ENCODE measurements at regions not wholly inside any gene's neighbourhood (a gene's known extent, or its start where the extent isn't known, plus 50 kb on each side); places are given as distances from the start of the nearest gene placed in this dataset.
"Not testable (repeated sequence)": the region's sequence is repeated elsewhere in the genome, so short reads cannot be mapped to it uniquely, and the experiment has no call there.

GRCh38 chr9:29038332-29038731, 1465.1 kb upstream of the C9orf72 start:
- in situ Hi-C loops (cut with HindIII; ENCODE audit: low sequenced_read_pairs): no loop called here

GRCh38 chr9:29039258-29039657, 1466.0 kb upstream of the C9orf72 start:
- in situ Hi-C loops (cut with HindIII; ENCODE audit: low sequenced_read_pairs): no loop called here

GRCh38 chr9:29043072-29043471, 1469.8 kb upstream of the C9orf72 start:
- in situ Hi-C loops (cut with HindIII; ENCODE audit: low sequenced_read_pairs): no loop called here

GRCh38 chr9:29044959-29045358, 1471.7 kb upstream of the C9orf72 start:
- in situ Hi-C loops (cut with HindIII; ENCODE audit: low sequenced_read_pairs): no loop called here

GRCh38 chr9:29060041-29060440, 1486.8 kb upstream of the C9orf72 start:
- in situ Hi-C loops (cut with HindIII; ENCODE audit: low sequenced_read_pairs): no loop called here

- in situ Hi-C loops (cut with HindIII; ENCODE audit: low sequenced_read_pairs): no loop called here
These were observed 1489.2 kb upstream of the C9orf72 start for GRCh38 chr9:29062446-29062845.

GRCh38 chr9:29063031-29063430, 1489.8 kb upstream of the C9orf72 start:
- in situ Hi-C loops (cut with HindIII; ENCODE audit: low sequenced_read_pairs): no loop called here

- in situ Hi-C loops (cut with HindIII; ENCODE audit: low sequenced_read_pairs): no loop called here
These were observed 1492.9 kb upstream of the C9orf72 start for GRCh38 chr9:29066141-29066640.

GRCh38 chr9:29068461-29068860, 1495.2 kb upstream of the C9orf72 start:
- in situ Hi-C loops (cut with HindIII; ENCODE audit: low sequenced_read_pairs): no loop called here

GRCh38 chr9:29069376-29069775, 1496.1 kb upstream of the C9orf72 start:
- in situ Hi-C loops (cut with HindIII; ENCODE audit: low sequenced_read_pairs): no loop called here

GRCh38 chr9:29078063-29078666, 1504.9 kb upstream of the C9orf72 start:
- in situ Hi-C loops (cut with HindIII; ENCODE audit: low sequenced_read_pairs): no loop called here

GRCh38 chr9:29100762-29101161, 1527.5 kb upstream of the C9orf72 start:
- in situ Hi-C loops (cut with HindIII; ENCODE audit: low sequenced_read_pairs): no loop called here

GRCh38 chr9:29104166-29104565, 1530.9 kb upstream of the C9orf72 start:
- in situ Hi-C loops (cut with HindIII; ENCODE audit: low sequenced_read_pairs): not testable (repeated sequence)

GRCh38 chr9:29118555-29118954, 1545.3 kb upstream of the C9orf72 start:
- in situ Hi-C loops (cut with HindIII; ENCODE audit: low sequenced_read_pairs): no loop called here

- in situ Hi-C loops (cut with HindIII; ENCODE audit: low sequenced_read_pairs): no loop called here
These were observed 1553.5 kb upstream of the C9orf72 start for GRCh38 chr9:29126783-29127182.

GRCh38 chr9:29129763-29130162, 1556.5 kb upstream of the C9orf72 start:
- in situ Hi-C loops (cut with HindIII; ENCODE audit: low sequenced_read_pairs): no loop called here

GRCh38 chr9:29144476-29144875, 1571.2 kb upstream of the C9orf72 start:
- in situ Hi-C loops (cut with HindIII; ENCODE audit: low sequenced_read_pairs): no loop called here

- in situ Hi-C loops (cut with HindIII; ENCODE audit: low sequenced_read_pairs): no loop called here
These were observed 1577.3 kb upstream of the C9orf72 start for GRCh38 chr9:29150606-29151005.

GRCh38 chr9:29160763-29161353, 1587.6 kb upstream of the C9orf72 start:
- in situ Hi-C loops (cut with HindIII; ENCODE audit: low sequenced_read_pairs): no loop called here

GRCh38 chr9:29174136-29174535, 1600.9 kb upstream of the C9orf72 start:
- in situ Hi-C loops (cut with HindIII; ENCODE audit: low sequenced_read_pairs): no loop called here

- in situ Hi-C loops (cut with HindIII; ENCODE audit: low sequenced_read_pairs): no loop called here
These were observed 1603.0 kb upstream of the C9orf72 start for GRCh38 chr9:29176231-29176630.

GRCh38 chr9:29176786-29177185, 1603.5 kb upstream of the C9orf72 start:
- in situ Hi-C loops (cut with HindIII; ENCODE audit: low sequenced_read_pairs): no loop called here

- in situ Hi-C loops (cut with HindIII; ENCODE audit: low sequenced_read_pairs): no loop called here
These were observed 1610.7 kb upstream of the C9orf72 start for GRCh38 chr9:29183971-29184370.

All from DLD1 (cell line).